HCT116 (cell line): ENCODE measurements at regions not wholly inside any gene's neighbourhood (a gene's known extent, or its start where the extent isn't known, plus 50 kb on each side); places are given as distances from the start of the nearest gene placed in this dataset.

Source experiments
- ATAC-seq: fragments of 200-7000 bp; cut with Tn5 transposase; 2 replicates; pipeline ENCODE4 v1.9.1; 2020; ENCODE audit warnings: mild to moderate bottlenecking, moderate library complexity
- BruUV-seq: library from RNA; stranded (reverse); fragments of 400-500 nt; replicated peaks from 2 replicates; lab custom pipeline; 2021; lab: Mats Ljungman, UMichigan
- CTCF ChIA-PET: fragments of 300-600 bp; sonication (Branson Sonifier 250); formaldehyde crosslinking; loops from one replicate; lab custom pipeline; 2021; ENCODE audit warnings: antibody characterized with exemption; lab: Charles Lee
- POLR2A ChIA-PET: fragments of 300-600, 350-600 bp; sonication (Branson Sonifier 250); formaldehyde crosslinking; loops from one replicate; lab custom pipeline; 2021; ENCODE audit warnings: antibody characterized with exemption; lab: Charles Lee
- RAD21 ChIA-PET, 2 experiments: fragments of 300-600 bp; sonication (Branson Sonifier 250); formaldehyde crosslinking; loops; one replicate each; lab custom pipeline; 2023; ENCODE audit warnings: low total read pairs in 2 of 2; ENCODE audit not compliant: uncharacterized antibody in 2 of 2, unreplicated experiment in 2 of 2, low non-redundant PET in 1 of 2; lab: Charles Lee
- DNase-seq: peaks from one replicate; pipeline ENCODE4 v3.0.0-alpha.2; 2010; ENCODE audit warnings: low read depth, low spot score
- H2AFZ ChIP-seq: fragments of 200-600 bp; shearing (Covaris generic), sonication (generic); 2 replicates; pipeline ENCODE4 v1.6.1; 2017; ENCODE audit warnings: low read depth, mixed run types, mixed read lengths, antibody characterized with exemption, low read length; ENCODE audit not compliant: poor library complexity, severe bottlenecking
- H3K27ac ChIP-seq: 2 replicates; pipeline ENCODE4 v1.5.1; 2012; ENCODE audit warnings: low read depth, low read length
- H3K27me3 ChIP-seq: fragments of 200-600 bp; sonication (generic); 2 replicates; pipeline ENCODE4 v1.6.1; 2016; ENCODE audit warnings: mixed run types, low read length, mixed read lengths; ENCODE audit not compliant: insufficient read depth
- H3K36me3 ChIP-seq, 2 experiments: fragments of 200-500 bp in 1 of 2; fragments of 200-600 bp in 1 of 2; sonication (Bioruptor generic) in 1 of 2; sonication (generic) in 1 of 2; 2 replicates each; pipeline versions ENCODE4 v1.5.1 to v1.6.1; 2014 to 2016; ENCODE audit warnings: low read length in 2 of 2, inconsistent platforms in 1 of 2, mixed read lengths in 1 of 2, mixed run types in 1 of 2; ENCODE audit not compliant: insufficient read depth in 2 of 2, control insufficient read depth in 1 of 2
- H3K4me1 ChIP-seq, 2 experiments: fragments of 200-600 bp in 1 of 2; sonication (generic) in 1 of 2; 2 replicates each; pipeline versions ENCODE4 v1.5.1 to v1.6.1; 2012 to 2017; ENCODE audit warnings: low read length in 2 of 2, inconsistent platforms in 1 of 2, mild to moderate bottlenecking in 1 of 2, mixed read lengths in 1 of 2, mixed run types in 1 of 2, moderate library complexity in 1 of 2; ENCODE audit not compliant: insufficient read depth in 2 of 2, control insufficient read depth in 1 of 2
- H3K4me2 ChIP-seq: fragments of 200-600 bp; sonication (generic); 2 replicates; pipeline ENCODE4 v1.6.1; 2017; ENCODE audit warnings: mixed run types, low read length, mixed read lengths
- H3K4me3 ChIP-seq, 2 experiments: fragments of 200-600 bp in 1 of 2; sonication (generic) in 1 of 2; replicated peaks in 1 of 2; 2 replicates each; pipeline ENCODE4 v1.5.1; 2011 to 2016; ENCODE audit warnings: low read length in 2 of 2, control low read depth in 1 of 2, low read depth in 1 of 2, mild to moderate bottlenecking in 1 of 2, mixed read lengths in 1 of 2, mixed run types in 1 of 2
- H3K79me2 ChIP-seq: fragments of 200-600 bp; sonication (generic); 2 replicates; pipeline ENCODE4 v1.6.1; 2017; ENCODE audit warnings: mild to moderate bottlenecking, mixed run types, low read length, moderate library complexity, mixed read lengths; ENCODE audit not compliant: insufficient read depth
- H3K9ac ChIP-seq: fragments of 200-600 bp; sonication (generic); 2 replicates; pipeline ENCODE4 v1.6.1; 2016; ENCODE audit warnings: low read length, mixed read lengths
- H3K9me2 ChIP-seq: fragments of 200-600 bp; sonication (generic), shearing (Covaris generic); 2 replicates; pipeline ENCODE4 v1.6.1; 2017; ENCODE audit warnings: mixed run types, mild to moderate bottlenecking, moderate library complexity; ENCODE audit not compliant: insufficient read depth
- H3K9me3 ChIP-seq, 2 experiments: fragments of 200-500 bp in 1 of 2; fragments of 200-600 bp in 1 of 2; sonication (Bioruptor generic) in 1 of 2; sonication (generic) in 1 of 2; 2 replicates each; pipeline ENCODE4 v1.6.1; 2014 to 2017; ENCODE audit warnings: low read length in 2 of 2, mixed read lengths in 2 of 2, inconsistent platforms in 1 of 2, low read depth in 1 of 2, mild to moderate bottlenecking in 1 of 2, mixed run types in 1 of 2, moderate library complexity in 1 of 2; ENCODE audit not compliant: control insufficient read depth in 1 of 2, insufficient read depth in 1 of 2
- H4K20me1 ChIP-seq: fragments of 200-600 bp; sonication (generic), shearing (Covaris generic); 2 replicates; pipeline ENCODE4 v1.6.1; 2017; ENCODE audit warnings: mixed run types, mild to moderate bottlenecking, moderate library complexity; ENCODE audit not compliant: insufficient read depth
- CEBPB ChIP-seq: IDR thresholded peaks from 2 replicates; pipeline ENCODE4 v1.6.1; 2012; ENCODE audit warnings: low read depth
- EGR1 ChIP-seq: IDR thresholded peaks from 2 replicates; pipeline ENCODE4 v1.6.1; 2012; ENCODE audit warnings: low read depth
- ELF1 ChIP-seq: IDR thresholded peaks from 2 replicates; pipeline ENCODE4 v1.6.1; 2012; ENCODE audit warnings: low read depth, borderline replicate concordance
- EZH2 ChIP-seq: fragments of 200-600 bp; sonication (generic); IDR thresholded peaks from 2 replicates; pipeline ENCODE4 v1.6.1; 2017; ENCODE audit warnings: antibody characterized with exemption, mixed run types
- FOSL1 ChIP-seq: IDR thresholded peaks from 2 replicates; pipeline ENCODE4 v1.6.1; 2012; ENCODE audit warnings: low read depth
- SIN3A ChIP-seq: IDR thresholded peaks from 2 replicates; pipeline ENCODE4 v1.6.1; 2012; ENCODE audit warnings: low read depth
- TCF7L2 ChIP-seq: IDR thresholded peaks from 2 replicates; pipeline ENCODE4 v1.7.0; 2011; ENCODE audit warnings: borderline replicate concordance, inconsistent platforms; ENCODE audit not compliant: insufficient read depth, insufficient read length; ENCODE audit errors: extremely low read depth
- ZFX ChIP-seq: fragments of 450-650 bp; IDR thresholded peaks from 2 replicates; pipeline ENCODE4 v1.6.1; 2017
- ZNF274 ChIP-seq: fragments of 200-500 bp; sonication (Bioruptor generic); IDR thresholded peaks from 2 replicates; pipeline ENCODE4 v1.6.1; 2014; ENCODE audit warnings: mild to moderate bottlenecking, low read depth, low read length, inconsistent platforms
- intact Hi-C: fragments of 100-400 bp; cut with micrococcal nuclease; formaldehyde crosslinking; loops from 2 replicates; pipeline ENCODE4 v1.10.0; 2022
- TF ChIP-seq, protein P1 (sequence below): IDR thresholded peaks from 2 replicates; pipeline ENCODE4 v1.6.1; 2012
- TF ChIP-seq, protein P2 (sequence below), 3 experiments: fragments of 200-600 bp in 1 of 3; sonication (generic) in 1 of 3; IDR thresholded peaks in 2 of 3; conservative IDR thresholded peaks in 1 of 3; 2 replicates each; pipeline ENCODE4 v1.5.1; 2012 to 2017; ENCODE audit warnings: low read depth in 2 of 3, low read length in 2 of 3, antibody characterized with exemption in 1 of 3, borderline replicate concordance in 1 of 3, control low read depth in 1 of 3, mild to moderate bottlenecking in 1 of 3, mixed read lengths in 1 of 3, mixed run types in 1 of 3, moderate library complexity in 1 of 3; ENCODE audit not compliant: insufficient read depth in 1 of 3

DNA sequence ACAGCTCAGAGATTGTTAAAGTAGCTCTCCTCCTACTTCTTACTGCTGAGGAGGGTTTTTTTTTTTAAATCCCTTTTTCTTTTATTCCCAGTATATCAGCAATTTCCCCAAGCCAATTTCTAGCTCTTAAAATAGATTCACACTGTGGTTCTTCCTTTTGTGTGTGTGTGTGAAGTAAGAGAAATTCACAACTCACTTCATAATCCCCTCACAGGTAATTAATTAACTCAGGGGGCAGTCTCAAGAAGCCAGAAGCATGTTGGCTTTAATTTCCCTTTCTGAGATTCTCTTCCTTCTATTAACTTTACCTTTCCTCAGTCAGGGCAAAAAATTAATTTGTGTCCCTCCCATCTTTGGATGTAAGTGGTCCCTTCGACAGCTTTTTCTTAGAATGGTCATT is 71.0 kb upstream of the HMHB1 start:
- no peaks in the 10 kb centered on the region for H4K20me1 ChIP-seq
- TF ChIP-seq CEBPB, result no peak
- no peak for TF ChIP-seq ZNF274
- no peak for TF ChIP-seq EGR1
- no peak for TF ChIP-seq ELF1
- TF ChIP-seq TCF7L2, result no peak
- TF ChIP-seq FOSL1, result no peak
- no peak overlapping the region for H3K9ac ChIP-seq
- H3K79me2 ChIP-seq, result no peaks in the 10 kb centered on the region
- no peaks in the 10 kb centered on the region for H3K9me2 ChIP-seq
- BruUV-seq, result no TSS peak
- H3K4me1 ChIP-seq, result no peaks in the 10 kb centered on the region
- ChIA-PET CTCF (no interaction called here), RAD21 (no interaction called here), POLR2A (no interaction called here)
- ATAC-seq (no peak), DNase-seq (no peak)
- no peaks in the 10 kb centered on the region for H3K27me3 ChIP-seq
- H3K9me3 ChIP-seq, result no peaks in the 10 kb centered on the region
- intact Hi-C loops, result no loop called here
- no peak overlapping the region for H2AFZ ChIP-seq
- no peak overlapping the region for H3K4me3 ChIP-seq
- no peaks in the 10 kb centered on the region for H3K36me3 ChIP-seq
- no peak overlapping the region for H3K27ac ChIP-seq
- no peak overlapping the region for H3K4me2 ChIP-seq

DNA sequence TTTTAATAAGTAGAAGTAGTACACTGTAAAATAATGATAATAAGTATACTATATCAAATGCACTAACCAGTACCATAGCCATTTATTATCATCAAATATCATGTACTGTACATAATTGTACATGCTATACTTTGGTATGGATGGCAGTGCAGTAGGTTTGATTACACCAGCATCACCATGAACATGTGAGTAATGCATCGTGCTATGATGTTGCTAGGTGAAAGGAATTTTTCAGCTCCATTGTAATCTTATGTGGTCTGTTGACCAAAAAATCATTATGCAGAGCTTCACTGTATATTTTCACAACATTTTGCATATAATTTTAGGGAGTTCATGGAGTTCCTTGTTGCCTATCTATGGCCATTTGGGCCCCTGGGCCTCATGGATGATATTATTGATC is 72.2 kb upstream of the HMHB1 start:
- Histone ChIP-seq H3K4me3 (no peak overlapping the region), H3K36me3 (no peaks in the 10 kb centered on the region), H3K9me2 (no peaks in the 10 kb centered on the region), H3K9me3 (no peaks in the 10 kb centered on the region), H3K27ac (no peak overlapping the region), H4K20me1 (no peaks in the 10 kb centered on the region), H2AFZ (no peak overlapping the region), H3K4me1 (no peaks in the 10 kb centered on the region), H3K79me2 (no peaks in the 10 kb centered on the region), H3K4me2 (no peak overlapping the region), H3K27me3 (no peaks in the 10 kb centered on the region), H3K9ac (no peak overlapping the region)
- no TSS peak for BruUV-seq
- TF ChIP-seq, protein P1, sequence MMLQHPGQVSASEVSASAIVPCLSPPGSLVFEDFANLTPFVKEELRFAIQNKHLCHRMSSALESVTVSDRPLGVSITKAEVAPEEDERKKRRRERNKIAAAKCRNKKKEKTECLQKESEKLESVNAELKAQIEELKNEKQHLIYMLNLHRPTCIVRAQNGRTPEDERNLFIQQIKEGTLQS, result no peak
- TF ChIP-seq EZH2 (no peak), SIN3A (no peak), ZFX (no peak), FOSL1 (no peak)
- TF ChIP-seq, protein P2, sequence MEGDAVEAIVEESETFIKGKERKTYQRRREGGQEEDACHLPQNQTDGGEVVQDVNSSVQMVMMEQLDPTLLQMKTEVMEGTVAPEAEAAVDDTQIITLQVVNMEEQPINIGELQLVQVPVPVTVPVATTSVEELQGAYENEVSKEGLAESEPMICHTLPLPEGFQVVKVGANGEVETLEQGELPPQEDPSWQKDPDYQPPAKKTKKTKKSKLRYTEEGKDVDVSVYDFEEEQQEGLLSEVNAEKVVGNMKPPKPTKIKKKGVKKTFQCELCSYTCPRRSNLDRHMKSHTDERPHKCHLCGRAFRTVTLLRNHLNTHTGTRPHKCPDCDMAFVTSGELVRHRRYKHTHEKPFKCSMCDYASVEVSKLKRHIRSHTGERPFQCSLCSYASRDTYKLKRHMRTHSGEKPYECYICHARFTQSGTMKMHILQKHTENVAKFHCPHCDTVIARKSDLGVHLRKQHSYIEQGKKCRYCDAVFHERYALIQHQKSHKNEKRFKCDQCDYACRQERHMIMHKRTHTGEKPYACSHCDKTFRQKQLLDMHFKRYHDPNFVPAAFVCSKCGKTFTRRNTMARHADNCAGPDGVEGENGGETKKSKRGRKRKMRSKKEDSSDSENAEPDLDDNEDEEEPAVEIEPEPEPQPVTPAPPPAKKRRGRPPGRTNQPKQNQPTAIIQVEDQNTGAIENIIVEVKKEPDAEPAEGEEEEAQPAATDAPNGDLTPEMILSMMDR (IDR thresholded peaks at IDR 0.05 in 2 of 3, conservative IDR thresholded peaks at IDR 0.05 in 1 of 3; ENCODE audit: borderline replicate concordance in 1 of 3, insufficient read depth in 1 of 3, low read depth in 2 of 3, low read length in 2 of 3), result no peak
- ChIA-PET POLR2A (no interaction called here), CTCF (no interaction called here), RAD21 (no interaction called here)
- intact Hi-C loops, result no loop called here
- DNase-seq, result no peak
- ATAC-seq, result no peak
